Lower lobe of right lung (tissue), 2 donors: ENCODE measurements at regions not wholly inside any gene's neighbourhood (a gene's known extent, or its start where the extent isn't known, plus 50 kb on each side); places are given as distances from the start of the nearest gene placed in this dataset.

ENCODE experiments used
- ATAC-seq, 2 donors: fragments of 200-7000 bp; cut with Tn5 transposase; one replicate each; pipeline ENCODE4 v1.9.1; 2020 to 2022; ENCODE audit warnings: mild to moderate bottlenecking in 2 of 2, moderate library complexity in 2 of 2
- DNase-seq: peaks from one replicate; pipeline ENCODE4 v3.0.0-alpha.2; 2020
- H3K27ac ChIP-seq: fragments of 200-600 bp; one replicate; pipeline ENCODE4 v1.8.0; 2022
- H3K27me3 ChIP-seq: fragments of 200-600 bp; one replicate; pipeline ENCODE4 v1.8.0; 2022; ENCODE audit warnings: low read depth
- H3K36me3 ChIP-seq: fragments of 200-600 bp; one replicate; pipeline ENCODE4 v1.8.0; 2022; ENCODE audit warnings: mild to moderate bottlenecking
- H3K4me1 ChIP-seq: fragments of 200-600 bp; one replicate; pipeline ENCODE4 v1.8.0; 2022
- H3K4me3 ChIP-seq: fragments of 200-600 bp; one replicate; pipeline ENCODE4 v1.8.0; 2022; ENCODE audit warnings: mild to moderate bottlenecking
- H3K9me3 ChIP-seq: fragments of 200-600 bp; one replicate; pipeline ENCODE4 v1.8.0; 2022
- intact Hi-C: fragments of 100-400 bp; cut with DNase I; formaldehyde crosslinking; loops from one replicate; pipeline ENCODE4 v1.11.0; 2022
- TF ChIP-seq, protein P1 (sequence below): fragments of 200-600 bp; IDR thresholded peaks from one replicate; pipeline ENCODE4 v1.8.0; 2022; ENCODE audit warnings: antibody characterized with exemption, mild to moderate bottlenecking
- donor health status: DM: no; HTN: yes; CAD: no; lungs with severe emphysema.

- TF ChIP-seq, protein P1, sequence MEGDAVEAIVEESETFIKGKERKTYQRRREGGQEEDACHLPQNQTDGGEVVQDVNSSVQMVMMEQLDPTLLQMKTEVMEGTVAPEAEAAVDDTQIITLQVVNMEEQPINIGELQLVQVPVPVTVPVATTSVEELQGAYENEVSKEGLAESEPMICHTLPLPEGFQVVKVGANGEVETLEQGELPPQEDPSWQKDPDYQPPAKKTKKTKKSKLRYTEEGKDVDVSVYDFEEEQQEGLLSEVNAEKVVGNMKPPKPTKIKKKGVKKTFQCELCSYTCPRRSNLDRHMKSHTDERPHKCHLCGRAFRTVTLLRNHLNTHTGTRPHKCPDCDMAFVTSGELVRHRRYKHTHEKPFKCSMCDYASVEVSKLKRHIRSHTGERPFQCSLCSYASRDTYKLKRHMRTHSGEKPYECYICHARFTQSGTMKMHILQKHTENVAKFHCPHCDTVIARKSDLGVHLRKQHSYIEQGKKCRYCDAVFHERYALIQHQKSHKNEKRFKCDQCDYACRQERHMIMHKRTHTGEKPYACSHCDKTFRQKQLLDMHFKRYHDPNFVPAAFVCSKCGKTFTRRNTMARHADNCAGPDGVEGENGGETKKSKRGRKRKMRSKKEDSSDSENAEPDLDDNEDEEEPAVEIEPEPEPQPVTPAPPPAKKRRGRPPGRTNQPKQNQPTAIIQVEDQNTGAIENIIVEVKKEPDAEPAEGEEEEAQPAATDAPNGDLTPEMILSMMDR = no peak
- no peak overlapping the region for H3K27ac ChIP-seq
- no peaks in the 10 kb centered on the region for H3K36me3 ChIP-seq
- DNase-seq = no peak
- H3K4me3 ChIP-seq = no peak overlapping the region
- H3K9me3 ChIP-seq = no peaks in the 10 kb centered on the region
- no peaks in the 10 kb centered on the region for H3K4me1 ChIP-seq
- ATAC-seq = no peak
- no peaks in the 10 kb centered on the region for H3K27me3 ChIP-seq
- intact Hi-C loops = no loop called here
These were observed 118.4 kb upstream of the TNR start for GRCh38 chr1:175861626-175862367.

- DNase-seq (no peak), ATAC-seq (no peak)
- intact Hi-C loops = no loop called here
- Histone ChIP-seq H3K36me3 (no peaks in the 10 kb centered on the region), H3K9me3 (no peaks in the 10 kb centered on the region), H3K27me3 (no peaks in the 10 kb centered on the region), H3K27ac (no peak overlapping the region), H3K4me3 (no peak overlapping the region), H3K4me1 (no peaks in the 10 kb centered on the region)
- TF ChIP-seq, protein P1 = no peak
These were observed 114.4 kb upstream of the TNR start for GRCh38 chr1:175857756-175858155.

DNA sequence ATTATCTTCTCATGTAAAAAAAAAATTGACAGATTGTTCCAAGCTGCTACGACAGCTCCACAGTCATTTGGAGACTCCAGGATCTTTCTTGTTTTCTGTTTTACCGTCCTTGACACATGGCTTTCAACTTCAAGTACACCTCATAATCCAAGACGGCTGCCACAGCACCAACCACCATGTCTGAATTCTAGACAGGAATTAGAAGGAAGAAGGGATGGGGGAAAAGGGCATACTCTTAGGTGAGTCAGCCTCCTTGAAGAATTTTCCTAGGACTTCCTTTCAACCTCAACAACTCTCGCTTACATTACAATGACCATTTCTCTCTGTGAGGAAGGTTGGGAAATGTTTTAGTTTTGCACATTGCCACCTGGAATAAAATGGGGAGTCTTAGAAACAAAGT, 110.3 kb upstream of the TNR start:
- Histone ChIP-seq H3K4me3 (no peak overlapping the region), H3K9me3 (no peaks in the 10 kb centered on the region), H3K4me1 (no peaks in the 10 kb centered on the region), H3K27ac (no peak overlapping the region), H3K27me3 (no peaks in the 10 kb centered on the region), H3K36me3 (no peaks in the 10 kb centered on the region)
- DNase-seq = no peak
- TF ChIP-seq, protein P1 = no peak
- no peak for ATAC-seq
- intact Hi-C loops = no loop called here

DNA sequence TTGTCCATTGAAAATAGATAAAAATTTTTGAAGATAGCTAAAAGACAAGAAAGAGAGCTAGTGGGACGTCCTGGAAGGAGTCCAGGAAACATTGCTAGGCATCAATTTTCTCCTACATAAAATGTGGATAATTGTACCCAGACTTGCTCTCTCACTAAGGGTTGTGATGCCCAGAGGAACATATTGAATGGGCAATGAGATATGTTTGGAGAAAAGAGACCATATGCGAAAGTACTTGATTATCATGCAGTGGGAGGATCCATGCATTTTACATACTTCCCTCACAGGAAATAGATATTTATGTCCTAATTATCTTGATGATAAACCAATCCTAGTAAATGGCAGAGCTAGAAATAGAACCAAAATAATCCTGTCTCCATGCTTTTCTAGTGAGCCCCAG, 108.4 kb upstream of the TNR start:
- Histone ChIP-seq H3K4me1 (no peaks in the 10 kb centered on the region), H3K27ac (no peak overlapping the region), H3K27me3 (no peaks in the 10 kb centered on the region), H3K4me3 (no peak overlapping the region), H3K36me3 (no peaks in the 10 kb centered on the region), H3K9me3 (no peaks in the 10 kb centered on the region)
- intact Hi-C loops = no loop called here
- TF ChIP-seq, protein P1 = no peak
- DNase-seq (no peak), ATAC-seq (no peak)

- H3K4me3 ChIP-seq = no peak overlapping the region
- no peaks in the 10 kb centered on the region for H3K36me3 ChIP-seq
- H3K27ac ChIP-seq = no peak overlapping the region
- intact Hi-C loops = no loop called here
- H3K27me3 ChIP-seq = no peaks in the 10 kb centered on the region
- no peaks in the 10 kb centered on the region for H3K4me1 ChIP-seq
- TF ChIP-seq, protein P1 = no peak
- H3K9me3 ChIP-seq = no peaks in the 10 kb centered on the region
- ATAC-seq (no peak), DNase-seq (no peak)
These were observed 104.9 kb upstream of the TNR start for GRCh38 chr1:175848329-175848728.
